Skeletal muscle satellite cell (primary cell): ENCODE measurements at regions not wholly inside any gene's neighbourhood (a gene's known extent, or its start where the extent isn't known, plus 50 kb on each side); places are given as distances from the start of the nearest gene placed in this dataset.
"Not testable (repeated sequence)": the region's sequence is repeated elsewhere in the genome, so short reads cannot be mapped to it uniquely, and the experiment has no call there.

Experiments
- H3K27me3 ChIP-seq: 2 replicates; pipeline ENCODE4 v1.7.0; 2013; ENCODE audit warnings: low read length; ENCODE audit not compliant: control insufficient read depth, insufficient read depth
- H3K36me3 ChIP-seq: 2 replicates; pipeline ENCODE4 v1.7.0; 2013; ENCODE audit warnings: mild to moderate bottlenecking, control low read depth, low read length; ENCODE audit not compliant: insufficient read depth
- H3K4me1 ChIP-seq: 2 replicates; pipeline ENCODE4 v1.7.0; 2013; ENCODE audit warnings: low read length; ENCODE audit not compliant: control insufficient read depth, insufficient read depth
- H3K4me2 ChIP-seq: 2 replicates; pipeline ENCODE4 v1.7.0; 2013; ENCODE audit warnings: mild to moderate bottlenecking, low read length
- H3K4me3 ChIP-seq: 2 replicates; pipeline ENCODE4 v1.7.0; 2013; ENCODE audit warnings: low read length
- H3K9ac ChIP-seq: 2 replicates; pipeline ENCODE4 v1.7.0; 2013; ENCODE audit warnings: mild to moderate bottlenecking, low read depth, low read length, moderate library complexity
- H3K9me3 ChIP-seq: replicated peaks from 2 replicates; pipeline ENCODE4 v1.7.0; 2013; ENCODE audit warnings: mild to moderate bottlenecking, control low read depth, low read length

DNA sequence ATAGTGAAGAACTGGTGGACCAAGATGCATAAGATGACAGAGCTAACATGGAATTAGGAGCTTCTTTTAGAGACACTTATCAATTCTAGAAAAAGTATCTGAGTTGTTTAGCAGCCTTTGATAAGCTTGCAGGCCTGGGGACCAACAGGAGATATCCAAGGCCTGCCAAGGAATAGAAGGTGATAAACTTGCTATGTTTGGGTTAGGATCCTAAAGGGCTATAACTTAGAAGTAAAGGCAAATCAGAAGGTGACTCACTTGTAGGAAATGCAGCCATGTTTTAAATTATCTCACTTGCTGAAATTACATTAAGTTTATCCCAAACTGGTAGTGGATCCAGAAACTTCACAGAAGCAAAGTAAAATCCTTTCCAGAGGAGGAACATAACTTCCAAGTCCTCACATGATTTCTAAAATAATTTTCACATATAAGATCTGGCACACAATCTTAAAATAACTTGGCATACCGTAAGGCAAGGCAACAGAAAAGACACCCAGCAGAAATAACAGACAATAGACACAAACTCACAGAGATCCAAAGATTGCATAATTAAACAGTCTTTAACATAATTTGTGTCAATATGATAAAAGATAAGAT, 69.6 kb upstream of the TEAD1 start:
- Histone ChIP-seq H3K36me3 (no peaks in the 10 kb centered on the region), H3K4me1 (peaks cover 16% of the 10 kb centered on the region), H3K4me2 (no peak overlapping the region), H3K27me3 (no peaks in the 10 kb centered on the region), H3K9ac (no peak overlapping the region), H3K4me3 (no peak overlapping the region), H3K9me3 (no peaks in the 10 kb centered on the region)

DNA sequence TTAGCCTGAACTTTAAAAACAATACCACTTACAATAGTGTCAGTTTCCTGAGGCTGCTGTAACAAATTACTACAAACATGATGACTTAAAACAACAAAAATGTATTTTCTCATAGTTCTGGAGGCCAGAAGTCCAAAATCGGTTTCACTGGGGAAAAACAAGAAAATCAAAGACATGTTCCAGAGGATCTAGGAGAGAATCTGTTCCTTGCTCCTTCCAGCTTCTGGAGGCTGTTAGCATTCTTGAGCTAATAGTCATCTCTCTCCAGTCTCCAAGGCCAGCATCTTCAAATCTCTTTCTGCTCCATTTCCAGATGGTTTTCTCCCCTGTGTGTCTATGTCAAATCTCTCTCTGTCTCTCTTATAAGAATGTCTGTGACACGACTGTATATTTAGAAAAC, 67.6 kb upstream of the TEAD1 start:
- no peak overlapping the region for H3K4me3 ChIP-seq
- no peaks in the 10 kb centered on the region for H3K36me3 ChIP-seq
- no peaks in the 10 kb centered on the region for H3K9me3 ChIP-seq
- H3K4me2 ChIP-seq = peak overlapping the region; percentile 19
- no peak overlapping the region for H3K9ac ChIP-seq
- peaks cover 16% of the 10 kb centered on the region for H3K4me1 ChIP-seq
- no peaks in the 10 kb centered on the region for H3K27me3 ChIP-seq

DNA sequence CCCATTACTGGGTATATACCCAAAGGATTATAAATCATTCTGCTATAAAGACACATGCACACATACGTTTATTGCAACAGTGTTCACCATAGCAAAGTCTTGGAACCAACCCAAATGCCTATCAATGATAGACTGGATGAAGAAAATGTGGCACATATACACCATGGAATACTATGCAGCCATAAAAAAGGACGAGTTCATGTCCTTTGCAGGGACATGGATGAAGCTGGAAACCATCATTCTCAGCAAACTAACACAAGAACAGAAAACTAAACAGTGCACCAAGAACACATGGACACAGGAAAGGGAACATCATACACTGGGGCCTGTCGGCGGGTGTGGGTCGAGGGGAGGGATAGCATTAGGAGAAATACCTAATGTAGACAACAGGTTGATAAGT, 65.5 kb upstream of the TEAD1 start:
- not testable (repeated sequence) for H3K9me3 ChIP-seq, H3K4me1 ChIP-seq, H3K9ac ChIP-seq, H3K36me3 ChIP-seq, H3K4me2 ChIP-seq, H3K4me3 ChIP-seq, H3K27me3 ChIP-seq

DNA sequence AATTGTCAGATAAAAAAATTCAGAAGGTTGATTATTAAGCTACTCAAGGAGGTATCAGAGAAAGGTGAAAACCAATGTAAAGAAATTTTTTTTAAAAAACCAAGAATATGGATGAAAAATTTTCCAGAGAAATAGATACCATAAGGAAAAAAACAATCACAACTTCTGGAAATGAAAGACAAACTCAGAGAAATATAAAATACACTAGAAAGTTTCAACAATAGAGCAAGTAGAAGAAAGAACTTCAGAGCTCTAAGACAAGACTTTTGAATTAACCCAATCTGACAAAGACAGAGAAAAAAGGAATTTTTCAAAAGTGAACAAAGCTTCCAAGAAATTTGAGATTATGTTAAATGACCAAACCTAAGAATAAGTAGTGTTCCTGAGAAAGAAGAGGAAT, 62.9 kb upstream of the TEAD1 start:
- Histone ChIP-seq H3K36me3 (no peaks in the 10 kb centered on the region), H3K4me2 (no peak overlapping the region), H3K9ac (no peak overlapping the region), H3K4me3 (no peak overlapping the region), H3K4me1 (peaks cover 5% of the 10 kb centered on the region), H3K27me3 (no peaks in the 10 kb centered on the region), H3K9me3 (no peaks in the 10 kb centered on the region)

DNA sequence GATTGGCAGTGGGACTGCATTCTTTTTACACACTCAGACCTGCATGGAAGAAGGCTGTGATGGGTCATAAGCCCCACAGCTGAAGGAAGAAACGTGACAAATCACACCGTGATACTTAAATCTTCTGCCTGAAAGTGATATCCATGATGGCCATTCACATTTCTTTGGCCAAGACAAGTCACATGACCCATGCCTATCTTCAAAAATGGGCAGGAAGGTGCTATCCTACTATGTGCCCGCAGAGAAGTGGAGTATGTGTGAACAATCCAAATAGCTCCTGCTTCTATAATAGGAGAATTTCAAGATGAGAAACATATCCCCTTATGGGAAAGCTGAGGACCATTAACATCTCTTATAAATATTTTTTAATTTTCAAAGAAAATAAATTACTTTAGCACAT, 56.6 kb upstream of the TEAD1 start:
- Histone ChIP-seq H3K9me3 (no peaks in the 10 kb centered on the region), H3K36me3 (no peaks in the 10 kb centered on the region), H3K9ac (no peak overlapping the region), H3K27me3 (no peaks in the 10 kb centered on the region), H3K4me1 (no peaks in the 10 kb centered on the region), H3K4me3 (no peak overlapping the region), H3K4me2 (no peak overlapping the region)

DNA sequence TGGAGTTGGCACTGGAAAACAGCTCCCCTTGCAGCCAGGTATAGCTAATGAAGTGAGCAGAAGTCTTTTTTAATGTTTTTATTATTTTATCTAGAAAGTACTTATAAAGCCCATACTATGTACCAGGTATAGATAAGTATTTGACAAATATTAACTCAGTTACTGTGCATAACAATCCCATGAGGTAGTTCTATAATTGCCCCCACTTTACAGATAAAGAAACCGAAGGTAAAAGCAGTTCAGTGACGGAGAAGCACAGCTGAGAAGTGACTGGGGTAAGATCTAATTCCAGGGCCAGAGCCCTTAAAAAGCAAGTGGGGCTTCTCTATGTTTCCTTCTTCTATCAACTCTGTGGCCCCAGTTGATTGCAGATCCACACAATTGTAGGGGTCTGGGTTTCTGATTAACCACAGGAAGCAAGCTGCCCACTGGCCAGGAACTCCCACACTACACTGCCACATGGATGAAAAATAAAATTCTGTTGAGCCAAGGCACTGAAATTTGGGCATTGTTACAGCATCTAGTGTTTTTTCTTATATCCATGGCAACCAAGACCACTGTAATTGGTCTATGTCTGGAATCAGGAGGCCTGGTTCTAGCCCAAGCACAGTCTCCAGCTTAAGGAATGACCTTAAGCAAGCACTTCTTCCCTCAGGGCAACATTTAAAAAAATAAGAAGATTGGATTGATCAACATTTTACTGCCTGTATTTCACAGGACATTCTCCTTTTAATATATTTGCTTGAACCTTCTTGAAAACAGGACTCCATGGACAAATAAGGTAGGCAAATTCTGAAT, 55.3 kb upstream of the TEAD1 start:
- Histone ChIP-seq H3K27me3 (no peaks in the 10 kb centered on the region), H3K9ac (no peak overlapping the region), H3K4me2 (no peak overlapping the region), H3K9me3 (peaks cover under 1% of the 10 kb centered on the region), H3K4me3 (no peak overlapping the region), H3K36me3 (no peaks in the 10 kb centered on the region), H3K4me1 (no peaks in the 10 kb centered on the region)

DNA sequence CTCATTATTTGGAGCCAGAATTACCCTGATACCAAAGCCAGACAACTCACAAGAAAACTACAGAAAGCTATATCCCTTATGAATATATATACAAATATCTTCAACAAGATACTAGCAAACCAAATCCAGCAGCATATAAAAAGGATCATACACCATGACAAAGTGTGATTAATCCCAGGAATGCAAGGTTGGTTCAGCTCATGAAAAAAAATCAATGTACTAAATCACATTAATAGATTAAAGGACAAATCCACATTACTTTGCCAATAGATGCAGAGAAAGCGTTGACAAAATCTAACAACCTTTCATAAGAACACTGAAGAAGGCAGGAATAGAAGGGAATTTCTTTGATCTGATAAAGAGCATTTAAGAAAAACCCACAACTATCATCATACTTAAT, 50.4 kb upstream of the TEAD1 start:
- peaks cover 4% of the 10 kb centered on the region for H3K9me3 ChIP-seq
- no peak overlapping the region for H3K4me3 ChIP-seq
- H3K4me1 ChIP-seq = peaks cover 15% of the 10 kb centered on the region
- H3K4me2 ChIP-seq = no peak overlapping the region
- no peak overlapping the region for H3K9ac ChIP-seq
- no peaks in the 10 kb centered on the region for H3K27me3 ChIP-seq
- no peaks in the 10 kb centered on the region for H3K36me3 ChIP-seq
